Hematopoietic multipotent progenitor cell (in vitro differentiated cells): ENCODE measurements at regions not wholly inside any gene's neighbourhood (a gene's known extent, or its start where the extent isn't known, plus 50 kb on each side); places are given as distances from the start of the nearest gene placed in this dataset.
A peak's percentile ranks its signal among the peaks of the same experiment; 100 is the strongest.
"Not testable (repeated sequence)": the region's sequence is repeated elsewhere in the genome, so short reads cannot be mapped to it uniquely, and the experiment has no call there.

ENCODE experiments used
- DNase-seq, 3 donors: peaks; one replicate each; pipeline ENCODE4 v3.0.0-alpha.2; 2011 to 2015; ENCODE audit warnings: low read depth in 2 of 3, low spot score in 2 of 3

- no peak for DNase-seq
These were observed 83.5 kb upstream of the PRDX6 start for GRCh38 chr1:173393659-173394000.

- DNase-seq = not testable (repeated sequence)
These were observed 82.3 kb upstream of the PRDX6 start for GRCh38 chr1:173394813-173395212.

GRCh38 chr1:173395762-173396161, 81.4 kb upstream of the PRDX6 start:
- DNase-seq = no peak

- no peak for DNase-seq
These were observed 76.6 kb upstream of the PRDX6 start for GRCh38 chr1:173400387-173400995.

- no peak for DNase-seq
These were observed 73.1 kb upstream of the PRDX6 start for GRCh38 chr1:173403996-173404395.

- DNase-seq = no peak
These were observed 71.9 kb upstream of the PRDX6 start for GRCh38 chr1:173405281-173405680.

- DNase-seq = no peak
These were observed 71.3 kb upstream of the PRDX6 start for GRCh38 chr1:173405834-173406233.

- DNase-seq = peak in 1 of 3 donors; percentile 61
These were observed 70.3 kb upstream of the PRDX6 start for GRCh38 chr1:173406783-173407230.

GRCh38 chr1:173407846-173408245, 69.3 kb upstream of the PRDX6 start:
- DNase-seq = no peak

GRCh38 chr1:173408886-173409285, 68.2 kb upstream of the PRDX6 start:
- no peak for DNase-seq

GRCh38 chr1:173409613-173410012, 67.5 kb upstream of the PRDX6 start:
- DNase-seq = peak in 2 of 3 donors; percentile 83 to 94

GRCh38 chr1:173410133-173410793, 66.9 kb upstream of the PRDX6 start:
- no peak for DNase-seq

- DNase-seq = no peak
These were observed 66.3 kb upstream of the PRDX6 start for GRCh38 chr1:173410794-173411236.

GRCh38 chr1:173411835-173412742, 65.0 kb upstream of the PRDX6 start:
- no peak for DNase-seq

GRCh38 chr1:173413271-173413707, 63.8 kb upstream of the PRDX6 start:
- DNase-seq = peak in 1 of 3 donors; percentile 65

- no peak for DNase-seq
These were observed 63.0 kb upstream of the PRDX6 start for GRCh38 chr1:173414136-173414535.

- no peak for DNase-seq
These were observed 62.5 kb upstream of the PRDX6 start for GRCh38 chr1:173414539-173415226.

- no peak for DNase-seq
These were observed 61.6 kb upstream of the PRDX6 start for GRCh38 chr1:173415490-173415889.

- no peak for DNase-seq
These were observed 61.2 kb upstream of the PRDX6 start for GRCh38 chr1:173415905-173416450.

- DNase-seq = no peak
These were observed 59.6 kb upstream of the PRDX6 start for GRCh38 chr1:173417563-173417962.
